OCI-LY7 (cell line): ENCODE measurements at regions not wholly inside any gene's neighbourhood (a gene's known extent, or its start where the extent isn't known, plus 50 kb on each side); places are given as distances from the start of the nearest gene placed in this dataset.

ENCODE experiments used
- BruUV-seq: library from RNA; stranded (reverse); fragments of 400-500 nt; replicated peaks from 2 replicates; lab custom pipeline; 2021; lab: Mats Ljungman, UMichigan
- CTCF ChIA-PET: fragments of 300-600 bp; sonication (Branson Sonifier 250); formaldehyde crosslinking; loops from one replicate; lab custom pipeline; 2022; ENCODE audit warnings: antibody characterized with exemption; ENCODE audit not compliant: unreplicated experiment; lab: Charles Lee
- POLR2A ChIA-PET: fragments of 300-600 bp; sonication (Branson Sonifier 250); formaldehyde crosslinking; loops from one replicate; lab custom pipeline; 2022; ENCODE audit warnings: antibody characterized with exemption; lab: Charles Lee
- DNase-seq: peaks from one replicate; pipeline ENCODE4 v3.0.0-alpha.2; 2015; ENCODE audit warnings: low spot score
- H2AFZ ChIP-seq: fragments of 200-600 bp; sonication (generic), shearing (Covaris generic); 2 replicates; pipeline ENCODE4 v1.6.1; 2014; ENCODE audit warnings: mild to moderate bottlenecking, antibody characterized with exemption, low read length, moderate library complexity
- H3K27ac ChIP-seq: fragments of 200-600 bp; sonication (generic); 2 replicates; pipeline ENCODE4 v1.5.1; 2014; ENCODE audit warnings: mixed run types, low read depth, mild to moderate bottlenecking, moderate library complexity, low read length, inconsistent platforms; ENCODE audit not compliant: poor library complexity, severe bottlenecking
- H3K36me3 ChIP-seq: fragments of 200-600 bp; sonication (generic); 2 replicates; pipeline ENCODE4 v1.6.1; 2014; ENCODE audit warnings: mild to moderate bottlenecking, antibody characterized with exemption, low read length, moderate library complexity, mixed read lengths; ENCODE audit not compliant: insufficient read depth
- H3K4me1 ChIP-seq: fragments of 200-600 bp; sonication (generic); 2 replicates; pipeline ENCODE4 v1.5.1; 2014; ENCODE audit warnings: mild to moderate bottlenecking, low read length; ENCODE audit not compliant: insufficient read depth, poor library complexity, severe bottlenecking
- H3K4me2 ChIP-seq: fragments of 200-600 bp; sonication (generic); 2 replicates; pipeline ENCODE4 v1.6.1; 2014; ENCODE audit warnings: mild to moderate bottlenecking, low read length
- H3K4me3 ChIP-seq: fragments of 200-600 bp; sonication (generic); 2 replicates; pipeline ENCODE4 v1.5.1; 2014; ENCODE audit warnings: mild to moderate bottlenecking, low read depth, low read length; ENCODE audit not compliant: poor library complexity, severe bottlenecking
- H3K79me2 ChIP-seq: fragments of 200-600 bp; sonication (generic); 2 replicates; pipeline ENCODE4 v1.6.1; 2016; ENCODE audit warnings: low read depth, mild to moderate bottlenecking, low read length, moderate library complexity, mixed read lengths; ENCODE audit not compliant: insufficient read depth
- H3K9me2 ChIP-seq: fragments of 200-600 bp; sonication (generic); 2 replicates; pipeline ENCODE4 v1.6.1; 2016; ENCODE audit warnings: mild to moderate bottlenecking, low read length, mixed read lengths; ENCODE audit not compliant: insufficient read depth
- H3K9me3 ChIP-seq: fragments of 200-600 bp; sonication (generic); 2 replicates; pipeline ENCODE4 v1.6.1; 2014; ENCODE audit warnings: mild to moderate bottlenecking, mixed run types, low read length, mixed read lengths
- H4K20me1 ChIP-seq: fragments of 200-600 bp; sonication (generic); 2 replicates; pipeline ENCODE4 v1.6.1; 2014; ENCODE audit warnings: mild to moderate bottlenecking, antibody characterized with exemption, low read length, moderate library complexity, mixed read lengths; ENCODE audit not compliant: insufficient read depth
- EZH2phosphoT487 ChIP-seq: fragments of 200-600 bp; sonication (generic); IDR thresholded peaks from 2 replicates; pipeline ENCODE4 v1.6.1; 2018; ENCODE audit warnings: low read depth, borderline replicate concordance, mild to moderate bottlenecking, mixed run types, antibody characterized with exemption, low read length, moderate library complexity, mixed read lengths
- intact Hi-C: fragments of 100-400 bp; cut with micrococcal nuclease; formaldehyde crosslinking; loops from one replicate; pipeline ENCODE4 v1.10.0; 2022; ENCODE audit not compliant: unreplicated experiment
- TF ChIP-seq, protein P1 (sequence below): fragments of 200-600 bp; sonication (generic); conservative IDR thresholded peaks from 2 replicates; pipeline ENCODE4 v1.5.1; 2014; ENCODE audit warnings: mild to moderate bottlenecking, antibody characterized with exemption, low read length, moderate library complexity, mixed read lengths

DNA sequence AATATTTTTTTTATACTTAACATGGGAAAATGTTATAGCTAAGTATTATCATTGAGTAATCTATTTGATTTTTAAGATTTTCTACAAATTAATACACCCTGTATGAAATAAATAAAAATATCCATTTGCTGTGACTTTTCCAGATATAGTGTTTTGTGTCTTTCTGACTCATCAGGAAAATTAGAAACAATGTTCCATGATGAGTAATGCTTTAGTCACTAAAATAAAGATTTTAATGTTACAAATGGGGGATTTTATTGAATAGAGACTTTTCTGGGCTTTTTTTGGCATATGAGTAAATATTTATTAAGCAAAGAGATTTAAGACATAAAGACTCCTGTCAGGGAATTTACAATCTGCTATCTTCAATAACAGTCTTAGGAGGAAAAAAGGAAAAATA is 279.2 kb upstream of the NOCT start:
- Histone ChIP-seq H2AFZ (no peak overlapping the region), H3K9me2 (no peaks in the 10 kb centered on the region), H3K79me2 (no peaks in the 10 kb centered on the region), H4K20me1 (no peaks in the 10 kb centered on the region), H3K4me2 (no peak overlapping the region), H3K36me3 (no peaks in the 10 kb centered on the region), H3K9me3 (no peaks in the 10 kb centered on the region), H3K4me1 (no peaks in the 10 kb centered on the region), H3K4me3 (no peak overlapping the region), H3K27ac (no peak overlapping the region)
- intact Hi-C loops: no loop called here
- ChIA-PET POLR2A (interaction anchor here (0.8 kb wide), 1 partner anchor 55 kb away, joined by 3 read pairs; no protein-coding TSS in a partner anchor), CTCF (no interaction called here)
- no TSS peak for BruUV-seq
- TF ChIP-seq EZH2phosphoT487: no peak
- TF ChIP-seq, protein P1, sequence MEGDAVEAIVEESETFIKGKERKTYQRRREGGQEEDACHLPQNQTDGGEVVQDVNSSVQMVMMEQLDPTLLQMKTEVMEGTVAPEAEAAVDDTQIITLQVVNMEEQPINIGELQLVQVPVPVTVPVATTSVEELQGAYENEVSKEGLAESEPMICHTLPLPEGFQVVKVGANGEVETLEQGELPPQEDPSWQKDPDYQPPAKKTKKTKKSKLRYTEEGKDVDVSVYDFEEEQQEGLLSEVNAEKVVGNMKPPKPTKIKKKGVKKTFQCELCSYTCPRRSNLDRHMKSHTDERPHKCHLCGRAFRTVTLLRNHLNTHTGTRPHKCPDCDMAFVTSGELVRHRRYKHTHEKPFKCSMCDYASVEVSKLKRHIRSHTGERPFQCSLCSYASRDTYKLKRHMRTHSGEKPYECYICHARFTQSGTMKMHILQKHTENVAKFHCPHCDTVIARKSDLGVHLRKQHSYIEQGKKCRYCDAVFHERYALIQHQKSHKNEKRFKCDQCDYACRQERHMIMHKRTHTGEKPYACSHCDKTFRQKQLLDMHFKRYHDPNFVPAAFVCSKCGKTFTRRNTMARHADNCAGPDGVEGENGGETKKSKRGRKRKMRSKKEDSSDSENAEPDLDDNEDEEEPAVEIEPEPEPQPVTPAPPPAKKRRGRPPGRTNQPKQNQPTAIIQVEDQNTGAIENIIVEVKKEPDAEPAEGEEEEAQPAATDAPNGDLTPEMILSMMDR: no peak
- DNase-seq: no peak

DNA sequence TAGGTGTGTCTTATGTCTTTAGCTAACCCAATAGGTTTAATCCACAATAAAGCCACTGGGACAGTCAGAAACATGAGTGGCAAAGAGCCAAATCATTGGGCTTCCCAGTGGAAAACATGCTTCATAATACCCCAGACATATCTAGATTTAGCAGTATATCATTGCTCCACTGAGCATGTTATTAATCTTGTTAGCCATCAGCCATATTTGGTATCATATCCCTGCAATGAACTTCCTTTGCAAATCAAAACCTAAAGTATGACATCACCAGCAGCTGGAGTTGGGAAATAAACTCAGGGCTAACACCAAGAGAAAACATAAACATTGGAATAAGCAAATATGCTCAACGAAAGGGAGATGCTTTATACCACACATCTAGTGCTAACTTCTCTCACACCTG is 280.8 kb upstream of the NOCT start:
- no peaks in the 10 kb centered on the region for H3K79me2 ChIP-seq
- no peak for TF ChIP-seq EZH2phosphoT487
- TF ChIP-seq, protein P1: no peak
- intact Hi-C loops: no loop called here
- BruUV-seq: no TSS peak
- H3K4me2 ChIP-seq: no peak overlapping the region
- POLR2A ChIA-PET: no interaction called here
- no peaks in the 10 kb centered on the region for H3K4me1 ChIP-seq
- no peak for DNase-seq
- no peaks in the 10 kb centered on the region for H4K20me1 ChIP-seq
- H3K9me3 ChIP-seq: no peaks in the 10 kb centered on the region
- no peaks in the 10 kb centered on the region for H3K36me3 ChIP-seq
- no peak overlapping the region for H2AFZ ChIP-seq
- H3K9me2 ChIP-seq: no peaks in the 10 kb centered on the region
- no peak overlapping the region for H3K27ac ChIP-seq
- H3K4me3 ChIP-seq: no peak overlapping the region
- CTCF ChIA-PET: no interaction called here

DNA sequence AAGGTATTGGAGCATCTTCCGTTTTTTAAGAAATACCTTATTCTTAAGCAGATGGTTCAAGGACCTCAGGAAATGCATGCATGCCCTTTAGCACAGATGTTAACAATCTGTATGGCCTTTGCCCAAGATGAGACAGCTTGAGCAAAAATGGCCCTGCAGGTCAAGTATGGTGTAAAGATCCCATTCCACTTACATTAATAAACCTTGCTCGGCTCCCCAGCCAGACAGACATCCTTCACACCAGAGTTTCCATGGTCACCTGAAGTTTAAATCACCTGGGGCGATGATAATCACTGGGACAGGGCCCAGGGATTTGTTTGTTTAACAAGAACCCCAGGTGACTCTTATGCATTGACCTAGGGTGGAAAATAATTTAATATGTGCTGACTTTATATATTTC is 287.0 kb upstream of the NOCT start:
- no TSS peak for BruUV-seq
- Histone ChIP-seq H3K36me3 (no peaks in the 10 kb centered on the region), H3K79me2 (no peaks in the 10 kb centered on the region), H3K4me2 (no peak overlapping the region), H3K9me3 (no peaks in the 10 kb centered on the region), H2AFZ (no peak overlapping the region), H4K20me1 (no peaks in the 10 kb centered on the region), H3K9me2 (no peaks in the 10 kb centered on the region), H3K4me1 (no peaks in the 10 kb centered on the region), H3K4me3 (no peak overlapping the region), H3K27ac (no peak overlapping the region)
- TF ChIP-seq, protein P1: no peak
- TF ChIP-seq EZH2phosphoT487: no peak
- CTCF ChIA-PET: no interaction called here
- intact Hi-C loops: no loop called here
- POLR2A ChIA-PET: interaction anchor here (0.7 kb wide), 1 partner anchor 10 kb away, joined by 3 read pairs; no protein-coding TSS in a partner anchor
- DNase-seq: no peak
